Fibroblast of skin of back (primary cell): ENCODE measurements at regions not wholly inside any gene's neighbourhood (a gene's known extent, or its start where the extent isn't known, plus 50 kb on each side); places are given as distances from the start of the nearest gene placed in this dataset.

Source experiments
- DNase-seq: peaks from one replicate; pipeline ENCODE4 v3.0.0-alpha.2; 2013

GRCh38 chr2:125516496-125517109 is 1139.4 kb upstream of the GYPC start:
- DNase-seq: peak; percentile 3

- DNase-seq: no peak
These were observed 1129.9 kb upstream of the GYPC start for GRCh38 chr2:125526093-125526492.

- DNase-seq: no peak
These were observed 1120.9 kb upstream of the GYPC start for GRCh38 chr2:125535089-125535488.

- no peak for DNase-seq
These were observed 1111.9 kb upstream of the GYPC start for GRCh38 chr2:125543968-125544514.

GRCh38 chr2:125553768-125554167 is 1102.2 kb upstream of the GYPC start:
- no peak for DNase-seq

- no peak for DNase-seq
These were observed 1101.0 kb upstream of the GYPC start for GRCh38 chr2:125554956-125555355.

GRCh38 chr2:125559186-125559585 is 1096.8 kb upstream of the GYPC start:
- no peak for DNase-seq

- no peak for DNase-seq
These were observed 1095.1 kb upstream of the GYPC start for GRCh38 chr2:125560855-125561254.

GRCh38 chr2:125561302-125561701 is 1094.7 kb upstream of the GYPC start:
- DNase-seq: no peak

GRCh38 chr2:125562924-125563323 is 1093.0 kb upstream of the GYPC start:
- DNase-seq: no peak

GRCh38 chr2:125564471-125564870 is 1091.5 kb upstream of the GYPC start:
- DNase-seq: no peak

GRCh38 chr2:125566422-125566821 is 1089.5 kb upstream of the GYPC start:
- DNase-seq: no peak

- DNase-seq: no peak
These were observed 1088.9 kb upstream of the GYPC start for GRCh38 chr2:125567100-125567499.

- DNase-seq: no peak
These were observed 1083.3 kb upstream of the GYPC start for GRCh38 chr2:125572660-125573059.

- DNase-seq: no peak
These were observed 1082.5 kb upstream of the GYPC start for GRCh38 chr2:125573432-125573831.

- no peak for DNase-seq
These were observed 1079.4 kb upstream of the GYPC start for GRCh38 chr2:125576558-125576957.

- no peak for DNase-seq
These were observed 1074.4 kb upstream of the GYPC start for GRCh38 chr2:125581557-125581956.

GRCh38 chr2:125582516-125582915 is 1073.4 kb upstream of the GYPC start:
- no peak for DNase-seq

- DNase-seq: no peak
These were observed 1071.2 kb upstream of the GYPC start for GRCh38 chr2:125584732-125585131.

- no peak for DNase-seq
These were observed 1067.2 kb upstream of the GYPC start for GRCh38 chr2:125588780-125589179.

- DNase-seq: no peak
These were observed 1064.0 kb upstream of the GYPC start for GRCh38 chr2:125591954-125592353.

GRCh38 chr2:125593036-125593435 is 1062.9 kb upstream of the GYPC start:
- DNase-seq: no peak

- no peak for DNase-seq
These were observed 1059.3 kb upstream of the GYPC start for GRCh38 chr2:125596612-125597011.

GRCh38 chr2:125615438-125615837 is 1040.5 kb upstream of the GYPC start:
- DNase-seq: no peak

GRCh38 chr2:125630377-125630776 is 1025.6 kb upstream of the GYPC start:
- no peak for DNase-seq
